ENCODE measurements at regions not wholly inside any gene's neighbourhood (a gene's known extent, or its start where the extent isn't known, plus 50 kb on each side); places are given as distances from the start of the nearest gene placed in this dataset.

- TF ChIP-seq, protein P1, sequence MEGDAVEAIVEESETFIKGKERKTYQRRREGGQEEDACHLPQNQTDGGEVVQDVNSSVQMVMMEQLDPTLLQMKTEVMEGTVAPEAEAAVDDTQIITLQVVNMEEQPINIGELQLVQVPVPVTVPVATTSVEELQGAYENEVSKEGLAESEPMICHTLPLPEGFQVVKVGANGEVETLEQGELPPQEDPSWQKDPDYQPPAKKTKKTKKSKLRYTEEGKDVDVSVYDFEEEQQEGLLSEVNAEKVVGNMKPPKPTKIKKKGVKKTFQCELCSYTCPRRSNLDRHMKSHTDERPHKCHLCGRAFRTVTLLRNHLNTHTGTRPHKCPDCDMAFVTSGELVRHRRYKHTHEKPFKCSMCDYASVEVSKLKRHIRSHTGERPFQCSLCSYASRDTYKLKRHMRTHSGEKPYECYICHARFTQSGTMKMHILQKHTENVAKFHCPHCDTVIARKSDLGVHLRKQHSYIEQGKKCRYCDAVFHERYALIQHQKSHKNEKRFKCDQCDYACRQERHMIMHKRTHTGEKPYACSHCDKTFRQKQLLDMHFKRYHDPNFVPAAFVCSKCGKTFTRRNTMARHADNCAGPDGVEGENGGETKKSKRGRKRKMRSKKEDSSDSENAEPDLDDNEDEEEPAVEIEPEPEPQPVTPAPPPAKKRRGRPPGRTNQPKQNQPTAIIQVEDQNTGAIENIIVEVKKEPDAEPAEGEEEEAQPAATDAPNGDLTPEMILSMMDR (conservative IDR thresholded peaks at IDR 0.05; ENCODE audit: low read depth, low read length): no peak
- no peak for TF ChIP-seq EZH2 (IDR thresholded peaks at IDR 0.05; ENCODE audit: low read length, unreplicated experiment)
- no peak for TF ChIP-seq EZH2phosphoT487 (IDR thresholded peaks at IDR 0.05; ENCODE audit: borderline replicate concordance, low read length)
These were observed 677.3 kb downstream of the TBC1D22A start for GRCh38 chr22:47439643-47440265.

Data from PC-3 (cell line).